GM19324 (cell line): ENCODE measurements at regions not wholly inside any gene's neighbourhood (a gene's known extent, or its start where the extent isn't known, plus 50 kb on each side); places are given as distances from the start of the nearest gene placed in this dataset.

Source experiments
- ATAC-seq: cut with Tn5 transposase; IDR thresholded peaks from one replicate; pipeline ENCODE4 v1.9.1; 2021; ENCODE audit warnings: mild to moderate bottlenecking, moderate library complexity; ENCODE audit not compliant: unreplicated experiment, low FRiP score

- no peak for ATAC-seq
These were observed 131.6 kb upstream of the BMP4 start for GRCh38 chr14:54088271-54088670.

GRCh38 chr14:54090274-54090673, 133.6 kb upstream of the BMP4 start:
- no peak for ATAC-seq

- no peak for ATAC-seq
These were observed 138.1 kb upstream of the BMP4 start for GRCh38 chr14:54094765-54095164.

- ATAC-seq = no peak
These were observed 141.9 kb upstream of the BMP4 start for GRCh38 chr14:54098536-54098935.

GRCh38 chr14:54102051-54102456, 145.4 kb upstream of the BMP4 start:
- no peak for ATAC-seq

- no peak for ATAC-seq
These were observed 145.9 kb upstream of the BMP4 start for GRCh38 chr14:54102530-54102929.

GRCh38 chr14:54104601-54105145, 148.0 kb upstream of the BMP4 start:
- no peak for ATAC-seq

- no peak for ATAC-seq
These were observed 148.8 kb upstream of the BMP4 start for GRCh38 chr14:54105406-54105805.

- ATAC-seq = no peak
These were observed 149.3 kb upstream of the BMP4 start for GRCh38 chr14:54105898-54106297.

- no peak for ATAC-seq
These were observed 150.2 kb upstream of the BMP4 start for GRCh38 chr14:54106661-54107377.

GRCh38 chr14:54108481-54109471, 152.2 kb upstream of the BMP4 start:
- ATAC-seq = no peak

GRCh38 chr14:54109521-54110120, 153.0 kb upstream of the BMP4 start:
- ATAC-seq = no peak

- ATAC-seq = no peak
These were observed 158.3 kb upstream of the BMP4 start for GRCh38 chr14:54114941-54115340.

GRCh38 chr14:54116198-54116885, 159.7 kb upstream of the BMP4 start:
- ATAC-seq = no peak

- ATAC-seq = no peak
These were observed 160.3 kb upstream of the BMP4 start for GRCh38 chr14:54116972-54117371.

- no peak for ATAC-seq
These were observed 160.8 kb upstream of the BMP4 start for GRCh38 chr14:54117396-54117795.

- no peak for ATAC-seq
These were observed 161.3 kb upstream of the BMP4 start for GRCh38 chr14:54117924-54118323.

- ATAC-seq = no peak
These were observed 163.6 kb upstream of the BMP4 start for GRCh38 chr14:54120260-54120659.

GRCh38 chr14:54121466-54122027, 164.9 kb upstream of the BMP4 start:
- ATAC-seq = no peak

GRCh38 chr14:54123841-54124240, 167.2 kb upstream of the BMP4 start:
- ATAC-seq = no peak
